IMR-90 (cell line): ENCODE measurements at regions not wholly inside any gene's neighbourhood (a gene's known extent, or its start where the extent isn't known, plus 50 kb on each side); places are given as distances from the start of the nearest gene placed in this dataset.

ENCODE experiments used
- ATAC-seq: fragments of 200-7000 bp; cut with Tn5 transposase; 2 replicates; pipeline ENCODE4 v1.9.1; 2020; ENCODE audit warnings: low read depth, mild to moderate bottlenecking, moderate library complexity
- BruUV-seq: library from RNA; stranded (reverse); fragments of 400-500 nt; replicated peaks from 2 replicates; lab custom pipeline; 2021; lab: Mats Ljungman, UMichigan
- CTCF ChIA-PET: fragments of 300-600 bp; formaldehyde crosslinking; extraction: SDS; loops from one replicate; lab custom pipeline; 2021; ENCODE audit warnings: antibody characterized with exemption; lab: Yijun Ruan, JAX
- POLR2A ChIA-PET: fragments of 300-600 bp; sonication (Branson Sonifier 250); formaldehyde crosslinking; loops from one replicate; lab custom pipeline; 2022; ENCODE audit warnings: antibody characterized with exemption; ENCODE audit not compliant: unreplicated experiment; lab: Charles Lee
- DNase-seq: peaks from one replicate; pipeline ENCODE4 v3.0.0; 2013
- H2AFZ ChIP-seq: replicated peaks from 2 replicates; pipeline ENCODE3; 2013; ENCODE audit warnings: low read length, mild to moderate bottlenecking; ENCODE audit not compliant: poor library complexity
- H2AK5ac ChIP-seq: 2 replicates; pipeline ENCODE4 v1.6.1; 2013; ENCODE audit warnings: low read depth, low read length, inconsistent platforms
- H2AK9ac ChIP-seq: replicated peaks from 2 replicates; pipeline ENCODE3; 2013; ENCODE audit warnings: mild to moderate bottlenecking, low read depth, low read length, moderate library complexity; ENCODE audit not compliant: poor library complexity
- H2BK120ac ChIP-seq: 2 replicates; pipeline ENCODE4 v1.6.1; 2013; ENCODE audit warnings: low read depth, low read length, inconsistent platforms
- H2BK15ac ChIP-seq: 3 replicates; pipeline ENCODE4 v1.6.1; 2013; ENCODE audit warnings: low read depth, low read length, inconsistent platforms
- H2BK20ac ChIP-seq: 2 replicates; pipeline ENCODE4 v1.6.1; 2013; ENCODE audit warnings: low read depth, mild to moderate bottlenecking, inconsistent platforms, low read length, moderate library complexity
- H2BK5ac ChIP-seq: 2 replicates; pipeline ENCODE4 v1.6.1; 2013; ENCODE audit warnings: mild to moderate bottlenecking, low read depth, low read length, inconsistent platforms; ENCODE audit not compliant: poor library complexity, severe bottlenecking
- H3K14ac ChIP-seq: replicated peaks from 2 replicates; pipeline ENCODE4 v1.6.1; 2013; ENCODE audit warnings: low read depth, low read length, inconsistent platforms
- H3K18ac ChIP-seq: 2 replicates; pipeline ENCODE4 v1.6.1; 2013; ENCODE audit warnings: low read depth, low read length, control low read depth
- H3K23ac ChIP-seq: 2 replicates; pipeline ENCODE4 v1.6.1; 2013; ENCODE audit warnings: low read depth, low read length, inconsistent platforms
- H3K27ac ChIP-seq: 2 replicates; pipeline ENCODE4 v1.5.1; 2013; ENCODE audit warnings: mild to moderate bottlenecking, control low read depth, low read length; ENCODE audit not compliant: insufficient read depth
- H3K27me3 ChIP-seq: 2 replicates; pipeline ENCODE4 v1.6.1; 2013; ENCODE audit warnings: low read length; ENCODE audit not compliant: control insufficient read depth, insufficient read depth
- H3K36me3 ChIP-seq: 2 replicates; pipeline ENCODE4 v1.6.1; 2013; ENCODE audit warnings: low read length, mixed read lengths; ENCODE audit not compliant: control insufficient read depth, insufficient read depth
- H3K4ac ChIP-seq: 2 replicates; pipeline ENCODE4 v1.6.1; 2013; ENCODE audit warnings: low read depth, low read length, inconsistent platforms
- H3K4me1 ChIP-seq: 2 replicates; pipeline ENCODE4 v1.6.1; 2013; ENCODE audit warnings: low read length, mixed read lengths; ENCODE audit not compliant: control insufficient read depth, insufficient read depth
- H3K4me2 ChIP-seq: 2 replicates; pipeline ENCODE4 v1.6.1; 2013; ENCODE audit warnings: low read depth, mild to moderate bottlenecking, control low read depth, low read length, moderate library complexity
- H3K4me3 ChIP-seq: 2 replicates; pipeline ENCODE4 v1.5.1; 2013; ENCODE audit warnings: low read depth, mild to moderate bottlenecking, control low read depth, low read length, moderate library complexity; ENCODE audit not compliant: insufficient read depth
- H3K56ac ChIP-seq: 2 replicates; pipeline ENCODE4 v1.6.1; 2013; ENCODE audit warnings: low read length, inconsistent platforms; ENCODE audit not compliant: insufficient read depth; ENCODE audit errors: extremely low read depth
- H3K79me1 ChIP-seq, 2 experiments: 2 replicates each; pipeline ENCODE4 v1.6.1; 2013; ENCODE audit warnings: low read length in 2 of 2, inconsistent platforms in 1 of 2, low read depth in 1 of 2
- H3K9ac ChIP-seq: 2 replicates; pipeline ENCODE4 v1.6.1; 2013; ENCODE audit warnings: low read depth, low read length, control low read depth
- H3K9me1 ChIP-seq: 2 replicates; pipeline ENCODE4 v1.6.1; 2013; ENCODE audit warnings: low read length, inconsistent platforms; ENCODE audit not compliant: insufficient read depth
- H3K9me3 ChIP-seq: 2 replicates; pipeline ENCODE4 v1.6.1; 2013; ENCODE audit warnings: low read length; ENCODE audit not compliant: control insufficient read depth, insufficient read depth
- H4K20me1 ChIP-seq: 2 replicates; pipeline ENCODE4 v1.6.1; 2013; ENCODE audit warnings: low read length, inconsistent platforms; ENCODE audit not compliant: insufficient read depth
- H4K5ac ChIP-seq: 2 replicates; pipeline ENCODE4 v1.6.1; 2013; ENCODE audit warnings: mild to moderate bottlenecking, low read depth, low read length, control low read depth
- H4K8ac ChIP-seq, 2 experiments: 2 replicates each; pipeline ENCODE4 v1.6.1; 2013; ENCODE audit warnings: low read depth in 2 of 2, low read length in 2 of 2, control low read depth in 1 of 2, inconsistent platforms in 1 of 2
- H4K91ac ChIP-seq: 2 replicates; pipeline ENCODE4 v1.6.1; 2013; ENCODE audit warnings: low read depth, low read length, inconsistent platforms; ENCODE audit not compliant: insufficient read depth
- CHD1 ChIP-seq: IDR thresholded peaks from 2 replicates; pipeline ENCODE4 v1.6.1; 2012; ENCODE audit warnings: low read depth, low read length, improper control_type of control experiment
- FOS ChIP-seq: fragments of 150-350 bp; IDR thresholded peaks from 2 replicates; pipeline ENCODE4 v1.6.1; 2016; ENCODE audit warnings: low read depth, low read length
- RAD21 ChIP-seq: IDR thresholded peaks from 2 replicates; pipeline ENCODE4 v1.6.1; 2012; ENCODE audit warnings: low read length, improper control_type of control experiment
- RCOR1 ChIP-seq: IDR thresholded peaks from 2 replicates; pipeline ENCODE4 v1.6.1; 2012; ENCODE audit warnings: mild to moderate bottlenecking, low read length, improper control_type of control experiment; ENCODE audit not compliant: insufficient replicate concordance
- WGBS, 2 experiments: methylation state at CpG; one replicate each; pipeline versions ENCODE4 v1.1.5 to v1.1.7; 2013; ENCODE audit warnings: missing lambda C conversion rate in 2 of 2; ENCODE audit not compliant: insufficient read length in 1 of 2; ENCODE audit errors: extremely low coverage in 2 of 2; 5-methylcytosine and 5-hydroxymethylcytosine counted together
- dilution Hi-C: fragments of 300-500 bp; cut with HindIII; formaldehyde crosslinking; loops from one replicate; pipeline ENCODE4 v1.14.3; 2018; ENCODE audit warnings: low sequenced_read_pairs; ENCODE audit not compliant: unreplicated experiment
- in situ Hi-C: fragments of 300-500 bp; cut with MboI; formaldehyde crosslinking; loops from 3 replicates; pipeline ENCODE4 v1.14.3; 2019; ENCODE audit warnings: low sequenced_read_pairs, inconsistent platforms, mixed read lengths
- intact Hi-C: fragments of 100-400 bp; cut with micrococcal nuclease; formaldehyde crosslinking; loops from 2 replicates; pipeline ENCODE4 v1.10.0; 2022

- no peak overlapping the region for H2AK9ac ChIP-seq
- H3K9ac ChIP-seq = no peak overlapping the region
- H4K8ac ChIP-seq = no peak overlapping the region
- no peak overlapping the region for H3K4me3 ChIP-seq
- H2BK5ac ChIP-seq = no peak overlapping the region
- dilution Hi-C loops (no loop called here), intact Hi-C loops (no loop called here), in situ Hi-C loops (no loop called here)
- no peak overlapping the region for H3K56ac ChIP-seq
- ATAC-seq (no peak), DNase-seq (no peak)
- no peak overlapping the region for H2BK20ac ChIP-seq
- no peaks in the 10 kb centered on the region for H3K79me1 ChIP-seq
- no peaks in the 10 kb centered on the region for H3K36me3 ChIP-seq
- no peak overlapping the region for H3K23ac ChIP-seq
- no peaks in the 10 kb centered on the region for H3K27me3 ChIP-seq
- BruUV-seq = no TSS peak
- H3K4me2 ChIP-seq = no peak overlapping the region
- H2AK5ac ChIP-seq = no peak overlapping the region
- peaks cover 47% of the 10 kb centered on the region for H3K9me3 ChIP-seq
- H4K20me1 ChIP-seq = no peaks in the 10 kb centered on the region
- no peak overlapping the region for H4K91ac ChIP-seq
- no peak overlapping the region for H2BK120ac ChIP-seq
- H3K4me1 ChIP-seq = no peaks in the 10 kb centered on the region
- TF ChIP-seq RCOR1 (no peak), RAD21 (no peak), CHD1 (no peak), FOS (no peak)
- H3K4ac ChIP-seq = no peak overlapping the region
- no peak overlapping the region for H2BK15ac ChIP-seq
- 40% methylated on average over 1 of the region's 5 CpGs; no CpG with 5 or more reads in 1 of the 2 experiments for WGBS, 2 experiments
- ChIA-PET CTCF (no interaction called here), POLR2A (no interaction called here)
- H4K5ac ChIP-seq = no peak overlapping the region
- H3K27ac ChIP-seq = no peak overlapping the region
- no peak overlapping the region for H2AFZ ChIP-seq
- H3K14ac ChIP-seq = no peak overlapping the region
- H3K9me1 ChIP-seq = no peaks in the 10 kb centered on the region
- no peak overlapping the region for H3K18ac ChIP-seq
Observed at GRCh38 chr5:3265131-3265885, 330.3 kb upstream of the IRX1 start.
